Upper lobe of right lung (tissue), 1 donor: ENCODE measurements at regions not wholly inside any gene's neighbourhood (a gene's known extent, or its start where the extent isn't known, plus 50 kb on each side); places are given as distances from the start of the nearest gene placed in this dataset.
"Not testable (repeated sequence)": the region's sequence is repeated elsewhere in the genome, so short reads cannot be mapped to it uniquely, and the experiment has no call there.

Experiments
- ATAC-seq: fragments of 200-7000 bp; cut with Tn5 transposase; one replicate; pipeline ENCODE4 v1.9.1; 2020; ENCODE audit warnings: mild to moderate bottlenecking, moderate library complexity
- DNase-seq: peaks from one replicate; pipeline ENCODE4 v3.0.0-alpha.2; 2020
- H3K27ac ChIP-seq: fragments of 200-600 bp; one replicate; pipeline ENCODE4 v1.8.0; 2022
- H3K27me3 ChIP-seq: fragments of 200-600 bp; one replicate; pipeline ENCODE4 v1.8.0; 2022; ENCODE audit warnings: mild to moderate bottlenecking
- H3K36me3 ChIP-seq: fragments of 200-600 bp; one replicate; pipeline ENCODE4 v1.8.0; 2022
- H3K4me1 ChIP-seq: fragments of 200-600 bp; one replicate; pipeline ENCODE4 v1.8.0; 2022
- H3K4me3 ChIP-seq: fragments of 200-600 bp; one replicate; pipeline ENCODE4 v1.8.0; 2022; ENCODE audit warnings: mild to moderate bottlenecking
- H3K9me3 ChIP-seq: fragments of 200-600 bp; one replicate; pipeline ENCODE4 v1.8.0; 2022
- intact Hi-C: fragments of 100-400 bp; cut with DNase I; formaldehyde crosslinking; loops from one replicate; pipeline ENCODE4 v1.11.0; 2022
- donor health status: DM: no; HTN: yes; CAD: no; lungs with severe emphysema.

DNA sequence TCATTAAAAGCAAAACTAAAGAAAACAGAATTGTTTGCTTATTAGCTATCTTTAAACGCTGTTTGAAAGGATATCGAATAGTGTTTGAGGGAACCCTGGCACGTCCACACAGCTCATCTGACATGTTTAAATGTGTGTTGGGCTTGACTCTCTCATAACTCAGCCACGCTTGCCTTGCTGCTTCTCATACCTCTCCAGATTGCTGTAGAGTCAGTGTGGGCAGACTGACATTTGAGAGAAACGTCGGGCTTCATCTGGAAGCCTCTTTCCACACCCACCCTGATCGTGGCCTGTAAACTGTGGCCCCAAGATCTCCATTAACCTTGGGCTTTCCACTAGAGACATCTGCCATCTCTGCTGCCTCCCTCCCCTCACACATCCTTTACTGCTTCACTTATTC is 226.4 kb upstream of the PLGLB2 start:
- H3K27me3 ChIP-seq, ATAC-seq, H3K9me3 ChIP-seq, H3K4me3 ChIP-seq, H3K36me3 ChIP-seq, H3K27ac ChIP-seq, DNase-seq, H3K4me1 ChIP-seq, intact Hi-C loops: not testable (repeated sequence)

DNA sequence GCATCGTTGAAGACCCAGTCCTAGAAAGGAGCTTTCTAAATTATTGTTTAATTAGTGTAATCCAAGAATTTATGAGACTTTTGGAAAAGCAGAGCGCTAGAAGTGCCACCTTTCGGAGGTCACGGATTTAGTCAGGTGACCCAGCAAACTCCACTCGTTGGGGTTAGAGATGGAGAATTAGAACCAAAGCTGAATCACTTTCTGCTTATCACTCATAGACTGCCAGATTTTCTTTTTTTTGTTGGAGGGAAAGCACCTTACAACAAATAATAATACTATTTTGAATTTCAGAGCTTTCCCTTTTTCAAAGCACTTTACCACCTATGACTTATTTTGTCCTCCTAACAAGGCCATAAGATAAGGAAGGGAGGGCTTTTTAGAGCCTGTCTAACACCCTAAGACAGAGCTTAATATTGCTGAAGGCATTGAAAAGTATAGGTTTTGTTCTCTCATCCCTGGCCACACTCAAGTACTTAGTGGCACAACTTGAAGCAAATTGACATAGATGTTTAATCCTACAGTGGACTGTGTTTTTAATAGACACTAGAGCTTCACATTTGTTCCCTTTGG is 223.2 kb upstream of the PLGLB2 start:
- ATAC-seq, H3K27ac ChIP-seq, H3K4me3 ChIP-seq, H3K27me3 ChIP-seq, H3K4me1 ChIP-seq, H3K9me3 ChIP-seq, intact Hi-C loops, DNase-seq, H3K36me3 ChIP-seq: not testable (repeated sequence)

- intact Hi-C loops, ATAC-seq, H3K4me3 ChIP-seq: not testable (repeated sequence)
Measured at GRCh38 chr2:87525497-87525991, 222.3 kb upstream of the PLGLB2 start.

DNA sequence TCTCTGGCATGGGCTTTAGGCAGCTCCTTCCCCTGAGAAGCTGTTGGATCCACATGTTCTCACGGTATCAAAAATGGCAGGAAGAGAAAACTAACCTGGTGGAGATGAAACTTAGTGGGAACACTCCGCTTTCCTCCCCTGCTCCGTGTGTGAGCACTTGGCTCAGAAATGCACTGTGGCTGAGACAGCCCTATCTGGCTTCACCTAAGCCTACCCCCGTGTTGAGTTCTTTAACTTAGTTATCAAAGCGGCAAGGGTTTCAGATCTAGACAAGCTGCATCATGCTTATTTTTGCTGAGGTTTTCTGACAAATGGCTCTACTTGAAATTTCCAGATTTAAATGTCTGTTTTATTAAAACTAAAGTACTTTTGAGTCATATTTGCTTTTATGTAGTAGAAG is 221.6 kb upstream of the PLGLB2 start:
- DNase-seq, intact Hi-C loops, H3K4me1 ChIP-seq, H3K36me3 ChIP-seq, H3K27me3 ChIP-seq, H3K27ac ChIP-seq, ATAC-seq, H3K9me3 ChIP-seq, H3K4me3 ChIP-seq: not testable (repeated sequence)

More at GRCh38 chr2:87525497-87525991, 222.3 kb upstream of the PLGLB2 start:
- H3K9me3 ChIP-seq, H3K27ac ChIP-seq, H3K27me3 ChIP-seq, H3K4me1 ChIP-seq, H3K36me3 ChIP-seq, DNase-seq: not testable (repeated sequence)

DNA sequence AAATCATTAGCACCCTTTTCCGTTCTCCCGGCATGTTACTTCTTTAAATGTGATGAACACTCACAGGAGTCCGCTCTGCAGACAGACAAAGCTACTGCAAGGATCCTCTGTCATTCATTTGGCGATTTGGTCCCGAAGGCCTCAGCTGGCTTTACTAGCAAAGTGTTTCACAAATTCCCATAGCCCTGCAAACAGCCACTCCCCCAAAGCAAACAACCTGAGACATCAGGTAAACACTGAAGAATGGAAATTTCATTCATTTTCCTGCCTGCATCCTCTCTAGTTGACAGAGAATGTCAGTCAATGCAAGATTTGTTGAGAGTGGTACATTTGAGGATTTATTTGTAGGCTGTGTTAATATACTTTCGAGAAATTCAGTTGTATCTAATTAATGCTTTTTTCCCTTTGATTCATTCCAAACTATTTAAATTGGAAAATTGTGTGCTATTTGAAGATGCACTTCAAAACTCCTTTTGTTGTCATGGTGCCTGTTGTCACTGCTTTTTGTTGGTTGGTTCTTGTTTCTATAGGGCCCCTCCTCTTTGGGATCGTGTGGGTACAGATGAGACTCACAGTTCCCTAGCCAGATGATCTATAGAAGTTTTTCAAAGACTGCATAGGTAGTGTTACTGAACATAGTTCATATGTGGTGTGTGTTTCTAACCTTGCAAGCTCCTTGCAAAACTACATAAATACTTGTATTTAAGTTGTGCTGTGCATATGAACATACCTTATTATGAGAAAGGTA is 215.7 kb upstream of the PLGLB2 start:
- DNase-seq, H3K4me1 ChIP-seq, H3K27me3 ChIP-seq, H3K4me3 ChIP-seq, ATAC-seq, H3K36me3 ChIP-seq, H3K27ac ChIP-seq, intact Hi-C loops, H3K9me3 ChIP-seq: not testable (repeated sequence)

GRCh38 chr2:87533390-87534272 is 214.3 kb upstream of the PLGLB2 start:
- intact Hi-C loops, H3K4me3 ChIP-seq, DNase-seq, H3K27ac ChIP-seq, H3K27me3 ChIP-seq, H3K9me3 ChIP-seq, H3K36me3 ChIP-seq, ATAC-seq, H3K4me1 ChIP-seq: not testable (repeated sequence)

DNA sequence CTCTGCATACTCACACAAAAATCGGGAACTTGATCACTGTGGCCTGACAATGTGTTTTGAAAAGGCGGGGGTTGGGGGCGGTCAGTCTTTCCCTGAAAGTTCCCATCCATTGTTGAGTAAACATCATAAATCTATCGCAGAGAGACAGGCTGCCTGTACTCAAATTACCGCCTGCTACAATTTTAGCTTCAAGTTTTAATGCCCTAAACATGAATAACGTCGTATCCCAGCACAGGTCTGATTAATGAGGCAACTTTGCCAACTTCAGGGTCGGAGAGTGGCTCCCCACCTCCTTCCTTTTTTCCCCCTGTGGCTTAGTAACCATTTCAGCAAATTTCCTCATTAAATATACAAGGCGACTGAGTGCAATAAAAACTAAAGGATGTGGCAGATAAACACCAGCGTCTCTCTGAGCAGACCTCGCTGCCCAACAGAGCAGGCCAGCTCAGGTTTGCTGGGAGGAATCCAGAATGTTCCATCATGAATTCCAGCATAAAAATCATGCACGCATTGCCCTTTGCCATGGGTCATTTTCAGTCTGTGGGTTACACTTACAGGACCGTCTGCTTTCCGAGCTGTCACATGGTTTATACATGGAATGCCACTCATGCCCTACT is 213.5 kb upstream of the PLGLB2 start:
- H3K36me3 ChIP-seq, intact Hi-C loops, H3K9me3 ChIP-seq, H3K4me1 ChIP-seq, H3K4me3 ChIP-seq, H3K27ac ChIP-seq, H3K27me3 ChIP-seq, DNase-seq, ATAC-seq: not testable (repeated sequence)

DNA sequence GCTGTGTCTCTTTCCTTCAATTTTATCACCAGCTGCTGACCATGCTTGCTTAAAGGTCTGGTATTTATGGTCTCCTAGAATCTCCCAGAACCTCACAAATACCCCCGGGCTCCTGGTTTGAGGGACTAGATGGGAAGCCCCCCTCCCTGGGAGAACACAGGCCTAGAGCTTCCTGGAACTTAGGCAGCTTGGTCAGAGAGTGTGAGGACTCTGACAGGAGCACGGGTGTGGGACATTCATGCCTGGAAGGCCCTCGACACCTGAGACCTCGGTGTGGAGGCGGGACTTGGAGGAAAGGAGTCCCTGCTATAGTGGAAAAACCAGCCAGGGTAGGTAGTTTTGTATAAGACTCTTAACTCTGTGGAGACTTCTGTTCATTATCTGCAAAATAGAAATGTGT is 211.5 kb upstream of the PLGLB2 start:
- H3K27ac ChIP-seq, H3K4me3 ChIP-seq, DNase-seq, H3K36me3 ChIP-seq, H3K9me3 ChIP-seq, H3K27me3 ChIP-seq, intact Hi-C loops, H3K4me1 ChIP-seq: not testable (repeated sequence)
- peak; percentile 62 for ATAC-seq

GRCh38 chr2:87537251-87537671 is 210.6 kb upstream of the PLGLB2 start:
- H3K4me3 ChIP-seq, H3K36me3 ChIP-seq, DNase-seq, H3K27ac ChIP-seq, H3K4me1 ChIP-seq, H3K27me3 ChIP-seq, H3K9me3 ChIP-seq, ATAC-seq, intact Hi-C loops: not testable (repeated sequence)

- ATAC-seq: peak; percentile 12
- DNase-seq, H3K27me3 ChIP-seq, H3K27ac ChIP-seq, intact Hi-C loops, H3K36me3 ChIP-seq, H3K4me1 ChIP-seq, H3K4me3 ChIP-seq, H3K9me3 ChIP-seq: not testable (repeated sequence)
Measured at GRCh38 chr2:87538268-87538667, 209.6 kb upstream of the PLGLB2 start.

GRCh38 chr2:87539151-87539943 is 208.5 kb upstream of the PLGLB2 start:
- H3K4me3 ChIP-seq, intact Hi-C loops, H3K9me3 ChIP-seq, H3K4me1 ChIP-seq, DNase-seq, H3K27ac ChIP-seq, H3K27me3 ChIP-seq, H3K36me3 ChIP-seq: not testable (repeated sequence)
- peak; percentile 72 for ATAC-seq

GRCh38 chr2:87540242-87540641 is 207.6 kb upstream of the PLGLB2 start:
- H3K4me3 ChIP-seq, H3K27me3 ChIP-seq, intact Hi-C loops: not testable (repeated sequence)

DNA sequence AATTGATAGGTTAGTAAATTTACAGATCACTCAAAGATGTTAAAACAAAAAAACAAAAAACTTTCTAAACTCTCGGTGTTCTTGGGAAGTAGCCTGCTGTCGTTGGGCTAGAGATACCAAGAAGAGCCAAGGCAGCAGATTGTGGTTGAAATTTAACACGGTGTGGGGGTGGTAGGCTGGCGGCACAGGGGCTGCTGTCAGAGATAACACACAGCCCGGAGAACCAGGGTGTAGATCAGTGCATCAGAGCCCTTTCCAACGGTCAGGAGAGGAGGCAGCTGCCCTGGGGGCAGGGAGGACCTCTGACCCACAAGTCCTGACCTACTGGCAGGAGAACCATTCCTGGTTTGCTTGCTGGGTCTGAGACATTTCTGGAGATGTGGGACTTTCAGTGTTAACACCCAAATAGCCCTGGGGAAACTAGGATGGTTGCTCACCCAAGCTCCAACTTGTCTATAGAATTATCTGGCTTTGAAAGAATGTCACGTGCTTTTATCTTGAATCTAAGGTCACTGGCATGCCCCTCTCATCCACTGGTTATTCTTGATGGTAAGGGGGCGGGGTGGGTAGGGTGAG is 205.2 kb upstream of the PLGLB2 start:
- H3K4me1 ChIP-seq, H3K27ac ChIP-seq, ATAC-seq, DNase-seq, intact Hi-C loops, H3K4me3 ChIP-seq, H3K36me3 ChIP-seq, H3K27me3 ChIP-seq, H3K9me3 ChIP-seq: not testable (repeated sequence)

More at GRCh38 chr2:87540242-87540641, 207.6 kb upstream of the PLGLB2 start:
- DNase-seq, ATAC-seq, H3K9me3 ChIP-seq, H3K36me3 ChIP-seq, H3K4me1 ChIP-seq, H3K27ac ChIP-seq: not testable (repeated sequence)
